ENCODE measurements at regions not wholly inside any gene's neighbourhood (a gene's known extent, or its start where the extent isn't known, plus 50 kb on each side); places are given as distances from the start of the nearest gene placed in this dataset.

GRCh38 chr21:21969211-21969610 is 971.0 kb downstream of the NCAM2 start:
- TF ChIP-seq, protein P1, sequence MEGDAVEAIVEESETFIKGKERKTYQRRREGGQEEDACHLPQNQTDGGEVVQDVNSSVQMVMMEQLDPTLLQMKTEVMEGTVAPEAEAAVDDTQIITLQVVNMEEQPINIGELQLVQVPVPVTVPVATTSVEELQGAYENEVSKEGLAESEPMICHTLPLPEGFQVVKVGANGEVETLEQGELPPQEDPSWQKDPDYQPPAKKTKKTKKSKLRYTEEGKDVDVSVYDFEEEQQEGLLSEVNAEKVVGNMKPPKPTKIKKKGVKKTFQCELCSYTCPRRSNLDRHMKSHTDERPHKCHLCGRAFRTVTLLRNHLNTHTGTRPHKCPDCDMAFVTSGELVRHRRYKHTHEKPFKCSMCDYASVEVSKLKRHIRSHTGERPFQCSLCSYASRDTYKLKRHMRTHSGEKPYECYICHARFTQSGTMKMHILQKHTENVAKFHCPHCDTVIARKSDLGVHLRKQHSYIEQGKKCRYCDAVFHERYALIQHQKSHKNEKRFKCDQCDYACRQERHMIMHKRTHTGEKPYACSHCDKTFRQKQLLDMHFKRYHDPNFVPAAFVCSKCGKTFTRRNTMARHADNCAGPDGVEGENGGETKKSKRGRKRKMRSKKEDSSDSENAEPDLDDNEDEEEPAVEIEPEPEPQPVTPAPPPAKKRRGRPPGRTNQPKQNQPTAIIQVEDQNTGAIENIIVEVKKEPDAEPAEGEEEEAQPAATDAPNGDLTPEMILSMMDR (IDR thresholded peaks at IDR 0.05) = no peak
- TF ChIP-seq POLR2AphosphoS5 (IDR thresholded peaks at IDR 0.05; ENCODE audit: low read depth, low read length) (no peak), TCF7L2 (IDR thresholded peaks at IDR 0.05; ENCODE audit: low read depth, low read length) (no peak)

All from Panc1 (cell line).